ENCODE measurements at regions not wholly inside any gene's neighbourhood (a gene's known extent, or its start where the extent isn't known, plus 50 kb on each side); places are given as distances from the start of the nearest gene placed in this dataset.

DNA sequence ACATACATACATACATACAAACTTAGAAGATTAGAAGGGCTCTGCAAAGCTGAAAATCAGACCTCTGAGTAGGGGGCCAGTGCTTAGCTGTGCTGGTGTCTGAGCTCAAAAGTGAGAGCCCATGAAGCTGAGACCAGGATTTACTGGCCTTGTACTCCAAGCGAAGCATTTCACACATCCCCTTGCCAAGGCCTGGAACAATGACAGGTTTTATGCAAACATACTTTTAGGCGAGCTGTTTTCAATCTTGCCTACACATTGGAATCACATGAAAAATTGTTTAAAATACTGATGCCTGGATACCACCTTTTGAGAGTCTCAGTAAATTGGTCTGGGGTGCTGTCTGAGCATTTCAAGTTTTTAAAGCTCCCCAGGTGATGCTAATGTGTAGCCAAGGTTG lies 80.9 kb upstream of the SRSF6 start:
- TF ChIP-seq, protein P1, sequence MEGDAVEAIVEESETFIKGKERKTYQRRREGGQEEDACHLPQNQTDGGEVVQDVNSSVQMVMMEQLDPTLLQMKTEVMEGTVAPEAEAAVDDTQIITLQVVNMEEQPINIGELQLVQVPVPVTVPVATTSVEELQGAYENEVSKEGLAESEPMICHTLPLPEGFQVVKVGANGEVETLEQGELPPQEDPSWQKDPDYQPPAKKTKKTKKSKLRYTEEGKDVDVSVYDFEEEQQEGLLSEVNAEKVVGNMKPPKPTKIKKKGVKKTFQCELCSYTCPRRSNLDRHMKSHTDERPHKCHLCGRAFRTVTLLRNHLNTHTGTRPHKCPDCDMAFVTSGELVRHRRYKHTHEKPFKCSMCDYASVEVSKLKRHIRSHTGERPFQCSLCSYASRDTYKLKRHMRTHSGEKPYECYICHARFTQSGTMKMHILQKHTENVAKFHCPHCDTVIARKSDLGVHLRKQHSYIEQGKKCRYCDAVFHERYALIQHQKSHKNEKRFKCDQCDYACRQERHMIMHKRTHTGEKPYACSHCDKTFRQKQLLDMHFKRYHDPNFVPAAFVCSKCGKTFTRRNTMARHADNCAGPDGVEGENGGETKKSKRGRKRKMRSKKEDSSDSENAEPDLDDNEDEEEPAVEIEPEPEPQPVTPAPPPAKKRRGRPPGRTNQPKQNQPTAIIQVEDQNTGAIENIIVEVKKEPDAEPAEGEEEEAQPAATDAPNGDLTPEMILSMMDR (IDR thresholded peaks at IDR 0.05): no peak
- TF ChIP-seq POLR2A (IDR thresholded peaks at IDR 0.05): no peak

All from heart left ventricle (tissue), 13 donors.